ENCODE measurements at regions not wholly inside any gene's neighbourhood (a gene's known extent, or its start where the extent isn't known, plus 50 kb on each side); places are given as distances from the start of the nearest gene placed in this dataset.
"Not testable (repeated sequence)": the region's sequence is repeated elsewhere in the genome, so short reads cannot be mapped to it uniquely, and the experiment has no call there.

DNA sequence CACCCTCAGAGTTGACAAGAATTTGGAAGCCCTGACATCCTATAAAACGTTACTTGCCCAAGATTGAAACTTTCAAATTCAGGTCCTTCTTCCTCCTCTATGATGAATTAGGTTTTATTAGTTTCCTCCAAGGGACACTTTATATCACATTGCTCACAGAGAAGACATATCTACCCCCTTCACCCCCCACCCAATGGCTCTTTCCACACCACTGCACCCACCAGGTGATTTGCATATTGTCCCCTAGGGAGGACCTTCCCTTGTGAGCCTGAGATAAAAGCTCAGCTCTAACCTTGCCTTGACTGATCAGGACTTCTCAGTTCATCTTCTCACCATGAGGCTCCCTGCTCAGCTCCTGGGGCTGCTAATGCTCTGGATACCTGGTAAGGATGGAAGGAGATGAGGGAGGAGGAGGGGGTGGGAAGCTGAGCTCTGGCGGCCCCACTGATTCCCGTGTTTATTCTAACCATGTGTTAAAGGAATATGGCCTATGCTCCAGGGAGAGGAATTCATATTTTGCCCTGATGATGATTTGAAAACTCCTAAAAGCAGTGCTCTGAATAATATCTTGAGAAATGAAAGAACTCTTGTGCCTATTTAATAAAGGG is 1255.8 kb downstream of the RPIA start:
- H3K9me3 ChIP-seq (replicated peaks; ENCODE audit: low read length); H3K36me3 ChIP-seq (ENCODE audit: insufficient read depth, low read length); H3K27me3 ChIP-seq (ENCODE audit: control insufficient read depth, insufficient read depth, low read length); H3K4me3 ChIP-seq (ENCODE audit: low read length); H3K9ac ChIP-seq (ENCODE audit: low read depth, low read length); H3K4me1 ChIP-seq (ENCODE audit: control insufficient read depth, insufficient read depth, low read length); H3K4me2 ChIP-seq (ENCODE audit: low read length): not testable (repeated sequence)

DNA sequence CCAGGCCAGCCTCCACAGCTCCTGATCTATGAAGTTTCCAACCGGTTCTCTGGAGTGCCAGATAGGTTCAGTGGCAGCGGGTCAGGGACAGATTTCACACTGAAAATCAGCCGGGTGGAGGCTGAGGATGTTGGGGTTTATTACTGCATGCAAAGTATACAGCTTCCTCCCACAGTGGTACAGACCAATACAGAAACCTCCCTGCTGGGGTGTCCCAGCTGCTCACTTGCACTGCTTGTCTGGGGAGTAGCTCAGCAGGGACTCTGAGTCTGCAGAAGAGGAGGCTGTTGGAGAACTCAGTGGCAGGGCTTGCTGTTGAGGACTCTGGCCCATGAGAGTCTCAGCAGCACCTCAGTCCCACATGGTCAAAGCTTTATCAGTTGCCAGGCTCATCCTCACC is 1256.6 kb downstream of the RPIA start:
- H3K4me1 ChIP-seq (ENCODE audit: control insufficient read depth, insufficient read depth, low read length); H3K4me2 ChIP-seq (ENCODE audit: low read length); H3K27me3 ChIP-seq (ENCODE audit: control insufficient read depth, insufficient read depth, low read length); H3K9me3 ChIP-seq (replicated peaks; ENCODE audit: low read length); H3K36me3 ChIP-seq (ENCODE audit: insufficient read depth, low read length); H3K9ac ChIP-seq (ENCODE audit: low read depth, low read length); H3K4me3 ChIP-seq (ENCODE audit: low read length): not testable (repeated sequence)

DNA sequence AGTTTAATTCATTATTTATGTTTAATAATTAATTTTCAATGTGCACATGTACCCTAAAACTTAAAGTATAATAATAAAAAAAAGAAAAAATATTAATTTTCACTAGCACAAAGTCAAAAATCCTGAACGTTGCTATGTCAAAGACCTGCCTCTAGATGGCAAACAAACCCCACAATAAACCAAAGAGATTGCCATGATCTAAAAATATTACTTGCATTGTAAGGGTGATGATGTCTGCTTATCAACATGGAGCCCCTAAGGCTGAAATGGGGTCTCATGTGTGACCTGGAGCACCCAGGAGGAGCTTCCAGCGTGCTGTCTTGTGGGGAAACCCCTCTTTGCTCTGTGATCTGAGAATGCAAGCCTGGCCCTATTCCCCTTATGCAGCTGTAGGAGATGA is 1259.3 kb downstream of the RPIA start:
- H3K9ac ChIP-seq (ENCODE audit: low read depth, low read length); H3K4me3 ChIP-seq (ENCODE audit: low read length): not testable (repeated sequence)

DNA sequence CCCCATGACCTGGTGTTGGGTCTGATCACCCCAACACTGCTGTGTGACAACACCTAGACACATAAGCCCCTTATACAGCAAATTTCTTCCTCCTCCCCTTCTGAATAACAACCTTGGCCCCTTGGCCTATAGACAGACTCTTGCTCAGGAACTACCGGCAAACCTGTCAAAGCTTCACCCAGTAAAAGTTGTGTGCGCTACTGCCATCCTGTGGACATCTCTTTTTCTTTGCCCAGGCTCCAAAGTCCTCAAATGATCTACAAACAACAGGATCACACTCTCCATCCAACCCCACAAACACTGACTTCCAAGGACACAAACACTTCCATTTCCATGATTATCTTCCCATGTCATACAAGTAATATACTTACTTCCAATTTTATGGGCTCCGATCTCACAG is 1265.8 kb downstream of the RPIA start:
- H3K4me3 ChIP-seq (ENCODE audit: low read length); H3K4me2 ChIP-seq (ENCODE audit: low read length); H3K27me3 ChIP-seq (ENCODE audit: control insufficient read depth, insufficient read depth, low read length); H3K4me1 ChIP-seq (ENCODE audit: control insufficient read depth, insufficient read depth, low read length); H3K9ac ChIP-seq (ENCODE audit: low read depth, low read length); H3K36me3 ChIP-seq (ENCODE audit: insufficient read depth, low read length); H3K9me3 ChIP-seq (replicated peaks; ENCODE audit: low read length): not testable (repeated sequence)

More for the DNA sequence above, 1259.3 kb downstream of the RPIA start:
- not testable (repeated sequence) for H3K4me1 ChIP-seq (ENCODE audit: control insufficient read depth, insufficient read depth, low read length); H3K27me3 ChIP-seq (ENCODE audit: control insufficient read depth, insufficient read depth, low read length); H3K36me3 ChIP-seq (ENCODE audit: insufficient read depth, low read length); H3K9me3 ChIP-seq (replicated peaks; ENCODE audit: low read length); H3K4me2 ChIP-seq (ENCODE audit: low read length)

DNA sequence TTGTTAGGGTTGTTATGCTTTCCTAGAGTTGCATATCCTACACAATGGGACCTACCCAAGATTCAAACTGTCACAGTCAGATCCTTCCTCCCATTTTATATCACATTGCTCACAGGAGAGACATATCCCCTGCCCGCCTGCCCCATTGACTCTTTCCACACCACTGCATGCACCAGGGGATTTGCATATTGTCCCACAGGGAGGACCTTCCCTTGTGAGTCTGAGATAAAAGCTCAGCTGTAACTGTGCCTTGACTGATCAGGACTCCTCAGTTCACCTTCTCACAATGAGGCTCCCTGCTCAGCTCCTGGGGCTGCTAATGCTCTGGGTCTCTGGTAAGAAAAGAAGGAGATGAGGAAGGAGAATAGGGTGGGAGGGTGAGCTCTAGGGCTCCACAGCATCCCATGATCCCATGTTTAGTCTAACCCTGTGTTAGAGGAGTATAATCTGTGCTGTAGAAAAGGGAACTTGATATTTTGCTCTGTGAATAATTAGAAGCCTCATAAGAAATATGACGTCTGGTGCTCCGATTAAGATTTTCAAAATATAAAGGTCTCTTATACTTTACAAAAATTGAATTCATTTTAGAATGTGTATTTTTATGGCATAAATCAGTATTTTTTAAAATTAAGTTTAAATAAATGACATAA is 1268.4 kb downstream of the RPIA start:
- H3K27me3 ChIP-seq (ENCODE audit: control insufficient read depth, insufficient read depth, low read length); H3K4me1 ChIP-seq (ENCODE audit: control insufficient read depth, insufficient read depth, low read length); H3K9ac ChIP-seq (ENCODE audit: low read depth, low read length); H3K9me3 ChIP-seq (replicated peaks; ENCODE audit: low read length); H3K4me2 ChIP-seq (ENCODE audit: low read length); H3K36me3 ChIP-seq (ENCODE audit: insufficient read depth, low read length); H3K4me3 ChIP-seq (ENCODE audit: low read length): not testable (repeated sequence)

DNA sequence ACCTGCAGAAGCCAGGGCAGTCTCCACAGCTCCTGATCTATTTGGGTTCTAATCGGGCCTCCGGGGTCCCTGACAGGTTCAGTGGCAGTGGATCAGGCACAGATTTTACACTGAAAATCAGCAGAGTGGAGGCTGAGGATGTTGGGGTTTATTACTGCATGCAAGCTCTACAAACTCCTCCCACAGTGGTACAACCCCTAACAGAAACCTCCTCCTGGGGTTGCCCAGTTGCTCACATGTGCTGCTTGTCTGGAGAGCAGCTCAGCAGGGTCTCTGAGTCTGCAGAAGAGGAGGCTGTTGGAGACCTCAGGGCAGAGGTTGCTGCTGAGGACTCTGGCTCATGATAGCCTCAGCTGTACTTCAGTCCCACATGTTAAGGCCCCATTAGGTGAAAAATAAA is 1269.1 kb downstream of the RPIA start:
- H3K27me3 ChIP-seq (ENCODE audit: control insufficient read depth, insufficient read depth, low read length) = not testable (repeated sequence)

DNA sequence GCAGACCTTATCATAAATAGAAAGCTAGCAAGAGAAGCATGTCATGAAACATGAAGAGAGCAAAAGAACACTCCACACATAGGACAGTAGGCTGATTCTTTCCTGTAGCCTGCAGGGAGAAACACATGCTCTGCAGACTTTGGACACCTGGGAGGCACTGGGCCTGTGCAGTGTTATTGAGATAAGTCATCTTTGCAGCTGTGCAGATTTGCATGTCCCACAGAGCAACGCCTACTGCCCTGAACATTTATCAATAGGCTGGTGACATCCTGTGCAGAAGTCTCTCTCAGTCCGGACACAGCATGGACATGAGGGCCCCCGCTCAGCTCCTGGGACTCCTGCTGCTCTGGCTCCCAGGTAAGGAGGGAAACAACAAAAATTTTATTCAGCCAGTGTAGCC is 1277.1 kb downstream of the RPIA start:
- H3K4me2 ChIP-seq (ENCODE audit: low read length); H3K9ac ChIP-seq (ENCODE audit: low read depth, low read length); H3K4me1 ChIP-seq (ENCODE audit: control insufficient read depth, insufficient read depth, low read length); H3K27me3 ChIP-seq (ENCODE audit: control insufficient read depth, insufficient read depth, low read length); H3K4me3 ChIP-seq (ENCODE audit: low read length); H3K36me3 ChIP-seq (ENCODE audit: insufficient read depth, low read length); H3K9me3 ChIP-seq (replicated peaks; ENCODE audit: low read length): not testable (repeated sequence)

More for the DNA sequence above, 1269.1 kb downstream of the RPIA start:
- H3K4me1 ChIP-seq (ENCODE audit: control insufficient read depth, insufficient read depth, low read length); H3K36me3 ChIP-seq (ENCODE audit: insufficient read depth, low read length); H3K4me2 ChIP-seq (ENCODE audit: low read length); H3K9me3 ChIP-seq (replicated peaks; ENCODE audit: low read length); H3K9ac ChIP-seq (ENCODE audit: low read depth, low read length); H3K4me3 ChIP-seq (ENCODE audit: low read length): not testable (repeated sequence)

DNA sequence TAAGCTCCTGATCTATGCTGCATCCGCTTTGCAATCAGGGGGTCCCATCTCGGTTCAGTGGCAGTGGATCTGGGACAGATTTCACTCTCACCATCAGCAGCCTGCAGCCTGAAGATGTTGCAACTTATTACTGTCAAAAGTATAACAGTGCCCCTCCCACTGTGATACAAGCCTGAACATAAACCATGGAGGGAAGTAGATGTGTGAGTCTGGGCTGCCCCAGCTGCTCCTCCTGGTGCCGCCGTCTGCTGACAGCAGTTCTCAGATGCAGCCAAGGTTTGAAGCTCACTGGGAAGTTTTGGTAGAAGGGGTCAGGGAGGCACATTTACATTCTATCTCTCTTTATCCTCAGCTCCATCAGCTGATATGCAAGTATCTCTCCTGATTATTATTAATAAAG is 1277.7 kb downstream of the RPIA start:
- not testable (repeated sequence) for H3K36me3 ChIP-seq (ENCODE audit: insufficient read depth, low read length); H3K4me2 ChIP-seq (ENCODE audit: low read length); H3K27me3 ChIP-seq (ENCODE audit: control insufficient read depth, insufficient read depth, low read length); H3K9ac ChIP-seq (ENCODE audit: low read depth, low read length); H3K4me3 ChIP-seq (ENCODE audit: low read length); H3K4me1 ChIP-seq (ENCODE audit: control insufficient read depth, insufficient read depth, low read length); H3K9me3 ChIP-seq (replicated peaks; ENCODE audit: low read length)

DNA sequence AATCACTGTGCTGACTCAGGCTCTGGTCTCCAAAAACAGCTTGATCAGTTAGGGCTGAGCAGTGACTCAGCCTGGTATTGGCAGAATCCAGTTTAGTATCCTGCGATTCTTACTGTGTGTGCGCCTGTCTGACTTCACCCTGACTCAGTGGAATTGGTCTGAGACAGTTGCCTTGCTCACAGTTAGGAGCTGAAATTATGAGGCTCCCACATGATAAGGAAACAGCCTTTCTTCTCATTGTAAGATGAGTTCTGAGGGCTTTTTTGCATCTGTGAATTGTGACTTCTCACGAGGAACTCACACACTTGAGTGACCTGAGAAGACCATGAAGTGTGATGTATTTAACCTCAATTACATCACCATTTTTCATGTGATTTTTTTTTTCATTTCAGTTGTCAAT is 1282.4 kb downstream of the RPIA start:
- not testable (repeated sequence) for H3K4me3 ChIP-seq (ENCODE audit: low read length); H3K9me3 ChIP-seq (replicated peaks; ENCODE audit: low read length); H3K27me3 ChIP-seq (ENCODE audit: control insufficient read depth, insufficient read depth, low read length); H3K36me3 ChIP-seq (ENCODE audit: insufficient read depth, low read length); H3K9ac ChIP-seq (ENCODE audit: low read depth, low read length); H3K4me2 ChIP-seq (ENCODE audit: low read length); H3K4me1 ChIP-seq (ENCODE audit: control insufficient read depth, insufficient read depth, low read length)

DNA sequence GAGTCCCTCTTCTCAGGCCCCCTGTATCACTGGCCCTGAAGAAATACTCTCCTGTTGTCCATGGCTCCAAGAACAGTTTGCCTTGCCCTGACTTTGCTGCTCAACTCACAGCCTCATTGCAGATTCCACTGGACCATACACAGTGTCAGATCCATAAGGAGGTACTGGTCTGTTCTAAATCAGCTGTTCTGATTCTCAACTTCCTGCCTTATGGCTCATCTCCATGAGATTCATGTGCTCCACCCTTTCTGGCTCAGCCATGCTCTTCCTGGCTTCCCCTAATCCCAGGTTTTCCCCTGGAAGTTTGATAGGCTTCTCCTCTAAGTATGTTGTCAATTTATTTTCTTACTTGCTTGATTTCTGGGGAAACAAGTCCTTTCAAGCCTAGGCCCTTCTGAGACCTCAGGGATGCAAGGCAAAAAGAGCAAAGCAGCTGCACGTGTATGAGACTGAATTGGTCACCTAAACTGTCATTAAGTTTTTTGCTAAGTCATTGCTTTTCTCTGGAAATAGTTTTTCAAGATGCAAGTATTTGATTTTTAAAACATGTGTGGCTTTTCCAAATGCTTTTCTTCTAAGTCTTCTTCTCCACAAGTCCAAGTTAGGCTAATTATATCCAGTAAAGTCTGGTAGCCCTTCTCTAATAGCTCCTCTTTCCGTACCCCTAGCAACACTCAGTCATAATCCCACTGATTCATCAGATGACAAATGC is 1288.5 kb downstream of the RPIA start:
- H3K9ac ChIP-seq (ENCODE audit: low read depth, low read length); H3K9me3 ChIP-seq (replicated peaks; ENCODE audit: low read length); H3K4me2 ChIP-seq (ENCODE audit: low read length); H3K4me3 ChIP-seq (ENCODE audit: low read length); H3K27me3 ChIP-seq (ENCODE audit: control insufficient read depth, insufficient read depth, low read length); H3K36me3 ChIP-seq (ENCODE audit: insufficient read depth, low read length); H3K4me1 ChIP-seq (ENCODE audit: control insufficient read depth, insufficient read depth, low read length): not testable (repeated sequence)

DNA sequence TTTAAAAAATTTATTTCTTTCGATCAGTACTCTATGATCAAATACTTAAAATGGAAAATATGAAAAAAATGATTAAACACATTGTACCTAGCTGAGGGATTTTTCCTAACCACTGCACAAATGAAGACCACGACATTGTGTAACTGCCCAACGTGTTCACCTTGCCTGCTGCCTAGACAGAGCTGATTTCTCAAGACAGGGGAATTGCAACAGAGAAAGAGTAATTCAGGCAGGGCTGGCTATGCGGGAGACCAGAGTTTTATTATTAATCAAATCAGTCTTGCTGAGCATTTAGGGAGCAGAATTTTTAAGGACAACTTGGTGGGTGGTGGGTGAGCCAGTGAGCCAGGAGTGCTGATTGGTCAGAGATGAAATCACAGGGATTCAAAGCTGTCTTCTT is 1290.8 kb downstream of the RPIA start:
- not testable (repeated sequence) for H3K9me3 ChIP-seq (replicated peaks; ENCODE audit: low read length); H3K36me3 ChIP-seq (ENCODE audit: insufficient read depth, low read length); H3K4me2 ChIP-seq (ENCODE audit: low read length); H3K4me1 ChIP-seq (ENCODE audit: control insufficient read depth, insufficient read depth, low read length); H3K4me3 ChIP-seq (ENCODE audit: low read length); H3K27me3 ChIP-seq (ENCODE audit: control insufficient read depth, insufficient read depth, low read length); H3K9ac ChIP-seq (ENCODE audit: low read depth, low read length)

DNA sequence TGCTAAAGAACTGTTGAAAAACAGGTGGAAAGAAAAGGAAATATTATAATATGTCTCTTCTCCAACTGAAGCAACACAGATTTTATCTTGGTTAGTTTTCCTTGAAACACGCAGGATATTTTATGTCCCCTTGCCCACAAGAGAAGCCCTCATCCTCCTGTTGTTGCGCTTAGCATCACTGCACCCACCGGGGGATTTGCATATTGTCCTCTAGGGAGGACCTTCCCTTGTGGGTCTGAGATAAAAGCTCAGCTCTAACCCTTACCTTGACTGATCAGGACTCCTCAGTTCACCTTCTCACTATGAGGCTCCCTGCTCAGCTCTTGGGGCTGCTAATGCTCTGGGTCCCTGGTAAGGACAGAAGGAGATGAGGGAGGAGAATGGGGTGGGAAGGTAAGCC is 1294.2 kb downstream of the RPIA start:
- not testable (repeated sequence) for H3K27me3 ChIP-seq (ENCODE audit: control insufficient read depth, insufficient read depth, low read length); H3K36me3 ChIP-seq (ENCODE audit: insufficient read depth, low read length); H3K4me1 ChIP-seq (ENCODE audit: control insufficient read depth, insufficient read depth, low read length); H3K4me3 ChIP-seq (ENCODE audit: low read length); H3K9me3 ChIP-seq (replicated peaks; ENCODE audit: low read length); H3K4me2 ChIP-seq (ENCODE audit: low read length); H3K9ac ChIP-seq (ENCODE audit: low read depth, low read length)
